Chondrocyte (in vitro differentiated cells): ENCODE measurements at regions not wholly inside any gene's neighbourhood (a gene's known extent, or its start where the extent isn't known, plus 50 kb on each side); places are given as distances from the start of the nearest gene placed in this dataset.
"Not testable (repeated sequence)": the region's sequence is repeated elsewhere in the genome, so short reads cannot be mapped to it uniquely, and the experiment has no call there.

Experiments
- DNase-seq: peaks from one replicate; pipeline ENCODE4 v3.0.0; 2021; ENCODE audit warnings: mixed read lengths, low spot score
- H3K27ac Mint-ChIP-seq: one replicate; pipeline ENCODE4 v1.8.0; 2021; ENCODE audit warnings: mild to moderate bottlenecking, moderate library complexity, mixed read lengths; ENCODE audit not compliant: unreplicated experiment
- H3K27me3 Mint-ChIP-seq: 2 replicates; pipeline ENCODE4 v1.8.0; 2021; ENCODE audit warnings: low read depth, mixed read lengths
- H3K36me3 Mint-ChIP-seq: 2 replicates; pipeline ENCODE4 v1.8.0; 2021; ENCODE audit warnings: low read depth, mixed read lengths
- H3K4me1 Mint-ChIP-seq: 2 replicates; pipeline ENCODE4 v1.8.0; 2021; ENCODE audit warnings: low read depth, mild to moderate bottlenecking, mixed read lengths
- H3K4me3 Mint-ChIP-seq: one replicate; pipeline ENCODE4 v1.8.0; 2021; ENCODE audit warnings: mild to moderate bottlenecking, moderate library complexity, mixed read lengths; ENCODE audit not compliant: unreplicated experiment
- H3K9me3 Mint-ChIP-seq: 2 replicates; pipeline ENCODE4 v1.8.0; 2021; ENCODE audit warnings: low read depth, mixed read lengths
- CTCF ChIP-seq: fragments of 200-600 bp; sonication (generic); IDR thresholded peaks from 2 replicates; pipeline ENCODE4 v1.5.0; 2021; ENCODE audit warnings: antibody characterized with exemption, mild to moderate bottlenecking, moderate library complexity

GRCh38 chr12:83313322-83313721, 626.6 kb downstream of the TMTC2 start:
- Mint-ChIP-seq H3K36me3 (no peaks in the 10 kb centered on the region), H3K27ac (no peak overlapping the region), H3K4me3 (no peak overlapping the region), H3K9me3 (no peaks in the 10 kb centered on the region), H3K4me1 (no peaks in the 10 kb centered on the region), H3K27me3 (no peaks in the 10 kb centered on the region)
- no peak for TF ChIP-seq CTCF
- DNase-seq = no peak

GRCh38 chr12:83276904-83277303, 590.2 kb downstream of the TMTC2 start:
- Mint-ChIP-seq H3K36me3 (no peaks in the 10 kb centered on the region), H3K9me3 (peaks cover 17% of the 10 kb centered on the region), H3K27me3 (no peaks in the 10 kb centered on the region), H3K4me3 (no peak overlapping the region), H3K4me1 (no peaks in the 10 kb centered on the region), H3K27ac (no peak overlapping the region)
- DNase-seq = no peak
- no peak for TF ChIP-seq CTCF

- H3K27ac Mint-ChIP-seq = no peak overlapping the region
- no peak for TF ChIP-seq CTCF
- H3K36me3 Mint-ChIP-seq = no peaks in the 10 kb centered on the region
- no peak for DNase-seq
- peaks cover 23% of the 10 kb centered on the region for H3K9me3 Mint-ChIP-seq
- H3K4me1 Mint-ChIP-seq = no peaks in the 10 kb centered on the region
- no peak overlapping the region for H3K4me3 Mint-ChIP-seq
- no peaks in the 10 kb centered on the region for H3K27me3 Mint-ChIP-seq
These were observed 584.5 kb downstream of the TMTC2 start for GRCh38 chr12:83271201-83271600.

- H3K4me3 Mint-ChIP-seq = no peak overlapping the region
- TF ChIP-seq CTCF = no peak
- no peak overlapping the region for H3K27ac Mint-ChIP-seq
- H3K27me3 Mint-ChIP-seq = no peaks in the 10 kb centered on the region
- DNase-seq = no peak
- no peaks in the 10 kb centered on the region for H3K36me3 Mint-ChIP-seq
- H3K9me3 Mint-ChIP-seq = peaks cover 9% of the 10 kb centered on the region
- no peaks in the 10 kb centered on the region for H3K4me1 Mint-ChIP-seq
These were observed 579.1 kb downstream of the TMTC2 start for GRCh38 chr12:83265808-83266207.

- no peaks in the 10 kb centered on the region for H3K4me1 Mint-ChIP-seq
These were observed 575.3 kb downstream of the TMTC2 start for GRCh38 chr12:83261998-83262397.

GRCh38 chr12:83260126-83260525, 573.4 kb downstream of the TMTC2 start:
- not testable (repeated sequence) for H3K36me3 Mint-ChIP-seq, H3K9me3 Mint-ChIP-seq, H3K4me1 Mint-ChIP-seq, H3K27ac Mint-ChIP-seq, H3K27me3 Mint-ChIP-seq, H3K4me3 Mint-ChIP-seq, DNase-seq

More at GRCh38 chr12:83261998-83262397, 575.3 kb downstream of the TMTC2 start:
- Mint-ChIP-seq H3K27me3 (no peaks in the 10 kb centered on the region), H3K9me3 (no peaks in the 10 kb centered on the region), H3K27ac (no peak overlapping the region), H3K4me3 (no peak overlapping the region), H3K36me3 (no peaks in the 10 kb centered on the region)
- no peak for DNase-seq
- TF ChIP-seq CTCF = peak; percentile 31
